ENCODE measurements at regions not wholly inside any gene's neighbourhood (a gene's known extent, or its start where the extent isn't known, plus 50 kb on each side); places are given as distances from the start of the nearest gene placed in this dataset.

- TF ChIP-seq CTCF (conservative IDR thresholded peaks at IDR 0.05; ENCODE audit: low read length) (no peak), EZH2phosphoT487 (IDR thresholded peaks at IDR 0.05; ENCODE audit: borderline replicate concordance, low read depth, low read length) (no peak)
Observed at GRCh38 chr15:62419192-62419591, 254.1 kb upstream of the C2CD4B start.
